GM21390 (cell line): ENCODE measurements at regions not wholly inside any gene's neighbourhood (a gene's known extent, or its start where the extent isn't known, plus 50 kb on each side); places are given as distances from the start of the nearest gene placed in this dataset.
A peak's percentile ranks its signal among the peaks of the same experiment; 100 is the strongest.

Source experiments
- ATAC-seq: cut with Tn5 transposase; IDR thresholded peaks from one replicate; pipeline ENCODE4 v1.9.1; 2021; ENCODE audit not compliant: unreplicated experiment

GRCh38 chr5:91712718-91713117 lies 329.6 kb upstream of the ARRDC3 start:
- no peak for ATAC-seq

DNA sequence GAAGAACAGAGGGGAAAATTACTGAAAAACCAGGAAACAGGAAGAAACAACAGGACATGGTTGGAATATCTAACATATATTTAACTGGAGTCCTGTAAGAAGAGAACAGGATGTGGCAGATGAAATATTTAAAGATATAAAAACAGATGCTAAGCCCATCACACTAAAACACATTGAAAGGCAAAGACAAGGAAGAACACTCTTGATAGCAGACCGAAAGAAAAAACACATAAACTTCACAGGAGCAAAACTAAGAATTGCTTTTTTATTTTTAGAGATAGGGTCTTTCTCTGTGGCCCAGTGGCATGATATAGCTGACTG lies 324.4 kb upstream of the ARRDC3 start:
- no peak for ATAC-seq

- no peak for ATAC-seq
Measured at GRCh38 chr5:91706785-91707520, 323.8 kb upstream of the ARRDC3 start.

- no peak for ATAC-seq
Measured at GRCh38 chr5:91703128-91703527, 320.0 kb upstream of the ARRDC3 start.

GRCh38 chr5:91699429-91699828 lies 316.3 kb upstream of the ARRDC3 start:
- no peak for ATAC-seq

GRCh38 chr5:91691592-91691991 lies 308.5 kb upstream of the ARRDC3 start:
- ATAC-seq = no peak

- no peak for ATAC-seq
Measured at GRCh38 chr5:91690921-91691320, 307.8 kb upstream of the ARRDC3 start.

GRCh38 chr5:91687430-91687829 lies 304.3 kb upstream of the ARRDC3 start:
- ATAC-seq = no peak

DNA sequence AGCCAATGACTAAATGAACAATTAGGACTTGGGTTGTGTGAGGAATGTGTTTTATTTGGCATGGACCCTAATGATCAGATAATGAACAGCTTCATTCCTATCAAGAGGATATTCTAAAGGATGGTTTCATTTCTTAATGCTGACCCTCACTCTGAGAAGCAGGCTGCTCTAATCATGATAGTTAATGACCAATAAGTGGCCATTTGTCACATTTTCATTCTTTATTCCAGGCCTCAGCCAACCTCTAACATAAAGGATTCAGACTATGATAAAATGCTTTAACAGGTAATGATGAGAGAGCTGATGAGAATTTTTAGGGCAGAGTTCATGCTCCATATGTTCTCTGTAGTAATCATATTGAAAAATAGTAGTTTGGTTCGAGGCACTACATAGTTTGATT lies 301.5 kb upstream of the ARRDC3 start:
- ATAC-seq = no peak

DNA sequence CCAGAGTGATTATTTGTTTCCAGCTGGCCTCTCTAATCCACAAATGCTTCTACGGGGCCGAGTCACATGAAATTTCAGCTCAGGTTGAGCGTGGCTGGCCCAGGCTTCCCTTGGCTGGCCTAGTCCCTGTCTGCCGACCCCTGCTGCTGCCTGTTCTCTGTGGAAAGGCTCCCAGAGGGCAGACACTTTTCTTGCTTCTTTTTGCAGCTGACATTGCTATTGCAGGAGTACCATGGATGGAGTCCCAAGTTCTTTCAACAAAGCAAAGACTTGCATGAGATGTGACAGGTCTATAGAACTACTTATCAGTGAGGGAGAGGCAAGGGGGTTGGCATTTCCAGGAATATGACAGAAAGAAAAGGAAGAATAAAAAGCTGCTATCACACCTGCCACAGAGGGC lies 287.4 kb upstream of the ARRDC3 start:
- ATAC-seq = no peak

GRCh38 chr5:91670122-91670521 lies 287.0 kb upstream of the ARRDC3 start:
- no peak for ATAC-seq

GRCh38 chr5:91668261-91668660 lies 285.1 kb upstream of the ARRDC3 start:
- no peak for ATAC-seq

DNA sequence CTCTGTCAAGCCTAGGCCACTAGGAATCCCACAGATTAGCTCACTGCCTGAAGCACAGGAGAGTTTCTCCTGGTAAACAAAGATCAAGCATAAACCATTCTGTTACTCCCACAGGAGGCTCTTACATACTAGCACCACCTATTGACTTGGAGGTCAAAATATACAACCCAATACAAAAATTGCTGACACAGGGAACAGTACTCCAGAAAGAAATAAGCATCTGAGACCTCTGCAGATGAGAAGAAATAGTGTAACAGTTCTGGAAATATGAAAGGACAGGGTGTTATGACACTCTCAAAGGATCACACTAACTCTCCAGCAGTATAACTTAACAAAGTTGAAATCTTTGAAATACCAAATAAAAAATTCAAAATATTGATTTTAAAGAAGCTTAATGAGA lies 269.6 kb upstream of the ARRDC3 start:
- no peak for ATAC-seq

GRCh38 chr5:91651704-91652103 lies 268.6 kb upstream of the ARRDC3 start:
- ATAC-seq = no peak

DNA sequence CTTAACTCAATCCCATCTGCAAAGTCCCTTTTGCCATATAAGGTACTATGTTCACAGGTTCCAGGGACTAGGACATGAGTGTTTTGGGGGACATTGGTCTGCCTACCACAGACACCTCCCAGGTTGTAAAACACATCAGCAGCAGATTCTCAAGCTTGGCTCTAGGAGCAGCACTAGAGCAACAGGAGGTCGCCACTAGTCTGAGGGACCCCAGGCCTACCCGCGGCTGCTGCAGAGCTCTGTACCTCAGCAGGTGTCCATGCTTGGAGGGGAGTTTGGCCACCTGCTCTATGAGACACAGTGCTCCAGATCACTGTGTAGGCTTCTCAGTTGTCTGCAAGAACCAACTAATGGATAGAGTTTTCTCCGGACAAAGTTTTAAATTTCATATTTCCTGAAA lies 262.2 kb upstream of the ARRDC3 start:
- no peak for ATAC-seq

DNA sequence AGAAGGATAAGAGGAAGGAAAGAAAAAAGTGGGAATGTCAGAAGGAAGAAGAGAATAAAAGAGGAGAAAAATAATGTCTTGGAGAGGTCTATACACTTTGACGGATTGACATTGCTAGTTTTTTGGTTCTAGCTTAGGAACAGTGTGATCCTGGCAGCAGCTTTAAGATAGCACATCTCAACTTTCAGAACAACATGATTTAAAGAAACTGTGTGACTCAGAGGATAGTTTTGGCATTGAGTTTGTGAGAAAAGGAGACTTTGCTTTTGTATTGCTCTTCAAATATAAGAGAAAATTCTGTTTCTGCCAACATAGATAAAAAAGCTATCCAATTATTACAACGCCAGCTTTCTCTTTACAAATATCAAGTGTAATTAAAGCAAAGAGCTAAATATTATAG lies 260.7 kb upstream of the ARRDC3 start:
- ATAC-seq = no peak

DNA sequence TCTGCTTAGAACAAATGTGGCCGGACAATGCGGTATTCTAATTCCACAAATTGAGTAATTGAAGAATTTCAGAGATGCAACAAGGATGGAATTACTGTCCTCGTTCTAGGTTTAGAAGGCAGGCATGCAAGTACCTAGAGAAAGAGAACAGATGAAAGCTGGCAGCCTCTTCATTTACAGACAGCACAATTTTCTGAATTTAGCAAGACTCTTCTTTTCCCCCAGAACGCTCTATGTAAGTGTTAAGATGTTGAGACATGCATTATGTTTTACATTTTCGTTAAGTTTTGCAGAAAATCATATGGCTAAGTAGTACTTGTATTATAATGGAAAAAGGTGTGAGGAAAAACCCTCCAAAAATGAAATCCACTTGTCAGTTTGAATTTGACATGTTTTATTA lies 259.5 kb upstream of the ARRDC3 start:
- ATAC-seq = no peak

- ATAC-seq = peak; percentile 59
Measured at GRCh38 chr5:91641730-91642350, 258.7 kb upstream of the ARRDC3 start.

DNA sequence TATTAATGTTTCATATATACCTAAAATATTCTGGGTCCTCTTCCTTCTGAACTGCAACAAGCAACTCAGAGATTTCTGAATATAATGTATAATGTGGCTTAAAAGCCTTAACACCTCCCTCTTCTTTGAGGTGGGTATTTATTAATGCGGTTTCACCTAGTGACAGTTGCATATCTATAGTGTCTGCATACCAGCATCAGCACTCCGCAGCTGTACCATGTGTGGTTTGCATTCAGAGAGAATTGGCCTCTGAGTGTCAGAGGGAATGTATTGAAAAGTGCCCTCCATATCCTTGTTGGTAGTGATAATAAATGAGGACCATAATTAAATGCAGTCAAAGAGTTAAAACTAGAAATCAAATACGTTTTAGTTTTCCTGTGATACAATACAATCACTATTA lies 256.6 kb upstream of the ARRDC3 start:
- ATAC-seq = no peak

DNA sequence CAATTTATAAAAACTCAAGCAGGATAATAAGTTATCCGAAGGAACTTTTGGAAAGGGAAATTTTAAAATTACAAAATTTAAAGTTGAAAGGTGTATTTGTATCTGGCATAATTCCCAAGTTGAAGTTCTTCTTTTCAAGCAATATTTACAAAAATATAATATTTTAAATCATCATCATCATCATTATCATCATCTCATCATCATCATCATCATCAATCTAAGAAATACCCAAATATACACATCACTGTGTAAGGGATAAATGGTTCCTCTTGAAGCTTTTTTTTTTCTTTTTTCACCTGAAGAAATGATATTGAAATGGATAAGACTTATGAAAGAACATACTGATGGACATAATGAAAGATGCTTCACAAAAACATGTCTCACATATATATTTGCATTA lies 254.9 kb upstream of the ARRDC3 start:
- no peak for ATAC-seq

- no peak for ATAC-seq
Measured at GRCh38 chr5:91635950-91636734, 253.0 kb upstream of the ARRDC3 start.

DNA sequence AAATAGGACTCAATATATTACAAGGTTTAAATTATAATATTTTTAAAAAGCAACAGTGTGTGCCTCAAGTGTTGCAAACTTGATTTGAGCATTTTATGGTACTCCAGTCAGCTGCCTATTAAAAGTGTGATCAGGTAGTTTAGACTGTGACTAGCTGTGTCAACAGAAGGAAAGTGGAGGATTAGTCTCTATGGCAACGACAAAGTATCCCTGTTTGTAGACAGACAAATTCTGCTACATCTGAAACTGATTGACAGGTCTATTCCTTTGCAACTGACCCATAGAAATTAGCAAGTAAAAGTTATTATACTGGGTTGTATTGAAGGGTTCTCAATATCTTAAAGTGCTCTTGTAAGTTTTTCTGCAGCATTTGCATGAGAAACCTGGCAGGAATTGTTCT lies 249.8 kb upstream of the ARRDC3 start:
- no peak for ATAC-seq
